ENCODE measurements at regions not wholly inside any gene's neighbourhood (a gene's known extent, or its start where the extent isn't known, plus 50 kb on each side); places are given as distances from the start of the nearest gene placed in this dataset.

DNA sequence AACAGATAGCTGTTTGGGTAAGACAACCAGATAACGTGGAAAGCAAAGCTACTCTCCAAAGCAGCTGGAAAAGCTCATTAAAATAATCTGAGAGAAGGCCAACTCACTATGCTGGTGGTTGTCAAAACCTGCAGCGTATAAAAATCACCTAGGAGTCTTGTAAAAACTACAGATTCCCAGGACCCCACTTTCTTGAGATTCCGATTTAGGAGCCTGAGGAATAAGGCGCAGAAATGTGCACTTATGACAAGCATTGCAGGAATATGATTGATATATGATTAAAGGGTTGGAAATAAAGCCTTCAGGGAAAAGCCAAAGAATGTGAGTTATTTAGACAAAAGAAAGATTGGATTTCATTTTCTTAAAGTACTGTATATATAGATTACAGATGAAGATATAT lies 285.0 kb upstream of the PTGER4 start:
- intact Hi-C loops (cut with DNase I), result no loop called here
- ATAC-seq (no peak), DNase-seq (ENCODE audit: low spot score) (no peak)

GRCh38 chr5:40391642-40392041 lies 288.1 kb upstream of the PTGER4 start:
- DNase-seq (ENCODE audit: low spot score) (no peak), ATAC-seq (no peak)
- intact Hi-C loops (cut with DNase I), result no loop called here

DNA sequence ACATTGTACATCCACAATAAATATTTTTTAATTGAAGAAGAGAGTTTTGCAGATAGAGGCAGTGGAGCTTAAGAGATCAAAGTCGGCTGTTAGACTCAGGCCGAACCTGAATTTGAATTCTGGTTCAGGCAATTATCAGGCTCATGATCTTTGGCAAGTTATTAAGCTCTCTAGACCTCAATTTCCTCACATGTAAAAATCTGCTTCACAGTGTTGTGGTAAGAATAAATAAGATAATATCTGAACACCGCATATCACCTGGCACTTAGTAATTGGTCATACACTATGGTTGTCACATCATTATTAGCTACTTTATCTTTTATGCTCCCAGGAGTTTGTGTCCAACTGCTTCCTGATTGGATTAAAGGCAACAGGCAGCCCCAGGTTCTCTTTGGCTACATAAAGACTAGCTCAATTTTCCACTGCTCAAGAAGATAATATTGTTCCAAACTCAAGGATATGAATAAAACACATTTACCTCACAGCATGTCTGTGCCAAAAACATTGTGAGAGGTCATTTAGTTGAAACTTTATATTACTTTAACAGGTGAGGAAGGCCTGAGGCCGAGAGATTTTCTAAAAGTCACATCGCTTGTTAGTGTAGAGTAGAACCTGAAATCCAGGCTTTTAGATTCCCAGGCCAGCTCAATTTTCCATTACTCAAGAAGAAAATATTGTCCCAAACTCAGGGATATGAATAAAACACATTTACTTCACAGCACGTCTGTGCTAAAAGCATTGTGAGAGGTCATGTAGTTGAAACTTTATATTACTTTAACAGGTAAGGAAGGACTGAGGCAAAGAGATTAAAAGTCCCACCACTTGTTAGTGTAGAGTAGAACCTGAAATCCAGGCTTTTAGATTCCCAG lies 289.2 kb upstream of the PTGER4 start:
- intact Hi-C loops (cut with DNase I), result no loop called here
- DNase-seq (ENCODE audit: low spot score) (no peak), ATAC-seq (no peak)

GRCh38 chr5:40389591-40389990 lies 290.1 kb upstream of the PTGER4 start:
- no peak for ATAC-seq
- intact Hi-C loops (cut with DNase I), result no loop called here
- DNase-seq (ENCODE audit: low spot score), result no peak

DNA sequence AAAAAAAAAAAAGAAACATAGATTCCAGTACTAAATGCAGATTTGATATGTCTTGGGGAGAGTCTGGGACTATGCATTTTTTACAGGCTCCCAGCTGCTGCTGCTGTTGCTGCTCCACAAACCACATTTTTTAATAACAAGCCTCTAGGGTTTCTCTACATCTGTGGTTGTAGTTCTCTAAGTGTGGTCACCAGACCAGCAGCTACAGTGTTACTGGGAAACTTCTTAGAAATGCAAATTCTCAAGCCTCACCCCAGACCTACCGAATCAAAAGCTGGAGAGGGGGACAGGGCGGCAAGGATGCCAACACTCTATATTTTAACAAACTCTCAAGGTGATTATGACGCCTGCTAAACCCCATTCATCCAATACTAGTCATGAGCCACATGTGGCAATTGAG lies 293.4 kb upstream of the PTGER4 start:
- intact Hi-C loops (cut with DNase I), result no loop called here
- ATAC-seq (peak; percentile 26), DNase-seq (ENCODE audit: low spot score) (no peak)

- ATAC-seq, result no peak
- no peak for DNase-seq (ENCODE audit: low spot score)
- intact Hi-C loops (cut with DNase I), result no loop called here
Observed at GRCh38 chr5:40385544-40385943, 294.2 kb upstream of the PTGER4 start.

- intact Hi-C loops (cut with DNase I), result no loop called here
- no peak for DNase-seq (ENCODE audit: low spot score)
- ATAC-seq, result no peak
Observed at GRCh38 chr5:40384782-40385390, 294.8 kb upstream of the PTGER4 start.

DNA sequence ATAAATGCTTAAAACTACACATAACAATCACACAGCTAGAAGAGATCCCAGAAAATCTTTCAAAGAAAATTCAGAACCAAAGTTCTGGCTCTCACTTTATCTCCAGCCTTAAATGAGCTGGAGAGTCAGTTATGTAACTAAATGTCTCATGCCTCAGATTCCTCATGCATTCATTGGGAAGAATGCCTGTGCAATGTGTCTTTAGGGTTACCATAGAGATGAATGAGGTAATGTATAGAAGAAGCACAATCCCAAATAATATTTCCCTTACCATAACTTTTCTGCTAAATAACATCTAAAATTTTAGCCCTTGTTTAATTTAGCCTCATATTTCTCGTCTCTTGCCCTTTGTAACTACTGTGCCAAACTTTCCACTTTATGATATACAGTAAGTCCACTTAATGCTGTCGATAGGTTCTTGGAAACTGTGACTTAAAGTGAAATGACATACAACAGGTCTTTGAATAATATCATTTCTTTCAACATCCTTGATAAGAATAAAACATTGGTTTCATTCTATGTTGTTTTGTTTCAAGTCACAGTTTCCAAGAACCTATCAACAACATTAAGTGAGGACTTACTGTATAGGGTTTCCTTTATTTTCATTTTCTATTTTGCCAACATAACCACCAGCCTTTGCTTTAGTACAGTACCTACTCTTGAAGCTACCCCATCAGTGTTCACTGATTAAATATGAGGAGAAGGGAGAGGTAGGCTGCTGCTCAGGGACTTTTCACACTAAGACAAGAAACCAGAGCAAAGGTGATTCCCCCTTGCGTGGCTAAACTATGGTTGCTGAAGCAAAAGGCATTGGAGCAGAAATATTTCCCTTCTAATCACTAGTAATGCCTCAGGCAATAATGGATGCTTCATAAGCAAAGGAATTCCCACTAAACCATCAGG lies 295.7 kb upstream of the PTGER4 start:
- no peak for ATAC-seq
- DNase-seq (ENCODE audit: low spot score), result no peak
- intact Hi-C loops (cut with DNase I), result no loop called here

DNA sequence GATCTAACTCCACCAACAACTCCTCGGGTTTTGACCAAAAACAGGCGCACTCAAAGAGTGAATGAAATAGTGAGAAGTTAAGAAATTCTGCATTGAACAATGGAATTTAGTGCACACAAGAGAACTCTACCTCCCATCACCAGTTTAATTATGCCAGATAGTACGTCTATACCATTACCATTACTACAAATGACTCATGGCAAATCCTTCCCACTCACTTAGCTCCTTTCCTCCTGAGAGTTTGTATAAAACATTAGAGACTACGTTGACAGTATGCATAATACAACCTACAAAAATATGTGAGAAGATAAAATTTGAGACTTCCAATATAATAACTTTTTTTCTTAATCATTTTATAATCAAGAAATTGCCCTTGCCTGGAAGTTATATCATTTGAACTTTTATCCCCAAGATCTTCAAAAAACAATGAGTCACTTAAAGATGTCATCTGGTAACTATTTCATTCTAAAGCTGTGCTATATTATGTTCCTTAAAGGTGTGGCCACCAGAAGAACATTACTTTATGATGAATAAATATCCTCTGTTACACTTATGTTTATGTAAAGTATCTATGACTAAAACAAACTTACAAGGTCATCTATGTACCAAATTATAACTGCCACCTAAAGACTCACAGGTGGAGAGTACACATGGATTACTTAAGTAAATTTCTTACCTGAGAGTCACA lies 297.9 kb upstream of the PTGER4 start:
- ATAC-seq (no peak), DNase-seq (ENCODE audit: low spot score) (no peak)
- intact Hi-C loops (cut with DNase I), result no loop called here

DNA sequence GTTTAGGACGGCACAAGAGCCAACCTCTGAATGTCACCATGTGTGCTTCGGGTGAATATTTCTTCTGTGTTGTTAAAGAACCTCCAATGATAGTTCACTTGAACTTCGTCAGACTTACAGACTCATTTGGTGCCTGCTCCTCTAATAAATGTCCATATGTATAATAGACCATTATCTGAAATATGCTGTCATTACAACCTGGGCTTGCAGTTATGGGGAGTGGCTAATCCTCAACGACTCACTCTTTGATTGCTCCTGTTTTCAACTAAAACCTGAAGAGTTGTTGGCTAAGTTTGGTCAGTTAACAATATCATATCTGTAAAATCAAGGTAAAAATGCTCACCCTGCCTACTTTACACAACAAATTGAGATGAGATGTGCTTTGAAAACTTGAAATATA lies 298.7 kb upstream of the PTGER4 start:
- DNase-seq (ENCODE audit: low spot score), result no peak
- no peak for ATAC-seq
- intact Hi-C loops (cut with DNase I), result no loop called here

DNA sequence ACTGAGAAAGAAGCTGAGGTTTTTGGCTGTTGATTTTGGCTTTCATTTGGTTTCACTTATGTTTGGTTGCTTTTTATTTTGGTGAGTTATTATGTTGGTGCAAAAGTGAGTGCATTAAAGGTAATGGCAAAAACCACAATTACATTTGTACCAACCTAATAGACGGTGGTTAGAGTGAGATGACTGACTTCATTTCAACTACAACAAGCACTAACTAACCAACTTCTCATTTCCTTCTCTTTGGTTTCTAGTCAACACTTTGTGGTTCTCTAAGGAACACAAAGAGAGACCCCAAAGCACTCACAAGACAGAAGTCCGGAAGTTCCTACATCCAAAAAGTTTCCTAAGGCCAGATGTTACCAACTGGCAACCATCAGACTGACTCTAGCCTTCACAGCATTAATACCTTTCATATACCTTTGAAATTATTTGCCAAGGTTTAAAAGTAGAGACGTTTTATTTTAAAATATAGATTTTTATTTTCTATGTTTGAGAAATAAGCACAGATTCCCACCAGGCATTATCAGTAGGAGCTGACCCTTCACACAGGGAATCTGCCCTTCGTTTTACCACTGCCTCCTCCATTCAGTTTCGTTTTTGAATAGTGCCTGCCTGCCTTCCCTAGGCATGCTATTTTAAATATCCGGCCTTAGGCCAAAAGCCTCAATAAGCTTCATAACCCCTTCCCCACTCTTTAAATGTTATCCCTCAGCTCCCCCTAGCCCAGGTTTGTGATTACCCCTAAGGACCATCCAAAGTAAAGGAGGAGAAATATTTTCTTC lies 301.1 kb upstream of the PTGER4 start:
- ATAC-seq, result no peak
- intact Hi-C loops (cut with DNase I), result no loop called here

GRCh38 chr5:40376566-40376965 lies 303.1 kb upstream of the PTGER4 start:
- ATAC-seq, result no peak

More for the DNA sequence above, 301.1 kb upstream of the PTGER4 start:
- no peak for DNase-seq (ENCODE audit: low spot score)

GRCh38 chr5:40374853-40375252 lies 304.9 kb upstream of the PTGER4 start:
- peak; percentile 96 for ATAC-seq
- intact Hi-C loops (cut with DNase I), result no loop called here
- DNase-seq (ENCODE audit: low spot score), result no peak

More at GRCh38 chr5:40376566-40376965, 303.1 kb upstream of the PTGER4 start:
- no peak for DNase-seq (ENCODE audit: low spot score)
- intact Hi-C loops (cut with DNase I), result no loop called here

DNA sequence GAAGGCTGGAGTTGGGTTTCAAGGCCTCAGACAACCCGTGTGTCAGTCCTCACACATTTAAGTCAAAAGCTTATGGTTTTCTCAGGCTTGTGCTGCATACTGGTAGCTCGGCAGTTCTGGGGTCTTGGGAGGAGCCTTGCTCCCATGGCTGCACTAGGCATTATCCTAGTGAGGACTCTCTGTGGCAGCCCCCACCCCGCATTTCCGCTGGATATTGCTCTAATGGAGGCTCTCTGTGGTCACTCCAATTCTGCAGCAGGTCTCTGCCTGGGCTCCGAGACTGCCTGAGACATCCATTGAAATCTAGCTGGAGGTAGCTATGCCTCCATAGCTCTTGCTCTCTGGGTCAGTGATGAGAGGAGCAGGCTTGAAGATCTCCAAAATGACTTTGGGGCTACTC lies 311.5 kb upstream of the PTGER4 start:
- DNase-seq (ENCODE audit: low spot score) (no peak), ATAC-seq (no peak)
- intact Hi-C loops (cut with DNase I), result no loop called here

DNA sequence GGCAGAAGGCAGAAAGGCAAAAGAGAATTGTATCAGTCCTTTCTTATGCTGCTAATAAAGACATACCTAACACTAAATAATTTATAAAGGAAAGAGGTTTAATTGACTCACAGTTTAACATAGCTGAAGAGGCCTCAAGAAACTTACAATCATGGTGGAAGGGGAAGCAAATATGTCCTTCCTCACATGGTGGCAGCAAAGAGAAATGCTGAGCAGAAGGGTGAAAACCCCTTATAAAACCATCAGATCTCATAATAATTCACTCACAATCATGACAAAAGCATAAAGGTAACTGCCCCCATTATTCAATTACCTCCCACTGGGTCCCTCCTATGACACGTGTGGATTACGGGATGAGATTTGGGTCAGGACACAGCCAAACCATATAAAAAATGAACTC lies 312.5 kb upstream of the PTGER4 start:
- ATAC-seq (no peak), DNase-seq (ENCODE audit: low spot score) (no peak)
- intact Hi-C loops (cut with DNase I), result no loop called here

DNA sequence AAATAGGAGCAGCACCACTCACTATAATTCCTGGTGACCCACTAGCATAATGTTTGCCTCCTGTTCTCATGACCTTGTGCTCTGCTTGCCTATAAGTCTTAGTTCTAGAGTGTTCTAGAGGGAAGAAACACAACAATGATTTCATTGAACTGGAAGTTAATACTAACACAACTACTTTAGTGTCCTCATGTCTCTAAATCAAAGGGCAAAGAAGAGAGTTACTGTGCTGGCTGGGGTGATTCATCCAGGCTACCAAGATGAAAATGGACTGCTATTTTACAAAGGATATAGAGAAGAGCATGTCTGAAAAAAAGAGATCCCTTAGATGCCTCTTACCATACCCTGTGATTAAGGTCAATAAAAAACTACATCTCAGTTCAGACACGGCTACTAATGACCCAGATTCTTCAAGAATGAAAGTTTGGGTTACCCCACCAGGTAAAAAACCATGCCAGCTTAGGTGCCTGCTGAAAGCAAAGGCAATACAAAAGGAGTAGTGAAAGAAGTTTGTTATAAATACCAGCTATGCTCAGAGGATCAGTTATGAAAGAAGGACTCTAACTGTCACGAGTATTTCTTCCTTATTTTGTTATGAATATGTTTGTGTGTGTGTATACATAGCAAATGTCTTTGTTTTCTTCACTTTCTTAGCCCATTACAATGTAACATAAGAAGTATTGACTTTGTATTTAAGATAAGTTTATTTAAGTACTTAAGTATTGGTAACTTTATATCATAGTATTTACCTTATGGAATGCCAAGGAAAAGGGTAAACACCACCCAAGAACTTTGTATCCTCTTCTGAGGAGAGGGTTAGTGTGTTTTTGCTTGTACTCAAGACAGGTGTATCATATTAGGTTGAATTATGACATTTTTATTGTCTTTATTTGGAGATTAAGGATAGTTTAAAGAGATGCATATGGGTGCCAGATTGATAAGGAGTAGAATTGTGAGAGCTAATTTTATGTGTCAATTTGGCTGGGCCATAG lies 314.1 kb upstream of the PTGER4 start:
- DNase-seq (ENCODE audit: low spot score), result no peak
- peak; percentile 50 for ATAC-seq
- intact Hi-C loops (cut with DNase I), result no loop called here

DNA sequence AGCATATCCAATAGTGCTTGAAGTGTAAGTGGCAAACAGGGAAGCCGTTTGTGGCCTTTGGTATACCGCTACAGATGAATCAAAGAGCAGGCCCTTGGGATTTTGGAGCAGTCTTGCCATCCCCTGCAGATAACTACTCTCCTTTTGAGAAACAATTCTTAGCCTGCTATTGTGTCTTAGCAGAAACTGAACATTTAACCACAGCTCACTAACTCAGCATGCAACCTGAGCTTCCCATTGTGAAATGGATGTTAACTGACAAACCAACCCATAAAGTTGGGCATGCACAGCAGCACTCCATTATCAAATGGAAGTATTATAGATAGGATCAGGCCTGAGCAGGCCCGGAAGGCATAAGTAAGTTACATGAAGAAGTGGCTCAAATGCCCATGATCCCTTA lies 315.3 kb upstream of the PTGER4 start:
- intact Hi-C loops (cut with DNase I), result no loop called here

More for the DNA sequence above, 315.3 kb upstream of the PTGER4 start:
- DNase-seq (ENCODE audit: low spot score) (no peak), ATAC-seq (no peak)
